H1 (cell line): ENCODE measurements at regions not wholly inside any gene's neighbourhood (a gene's known extent, or its start where the extent isn't known, plus 50 kb on each side); places are given as distances from the start of the nearest gene placed in this dataset.

Experiments used
- CTCF ChIA-PET: fragments of 300-600 bp; sonication (Branson Sonifier 250); formaldehyde crosslinking; loops from one replicate; lab custom pipeline; 2021; ENCODE audit not compliant: partially characterized antibody; lab: Charles Lee
- POLR2A ChIA-PET: fragments of 300-600 bp; sonication (Branson Sonifier 250); formaldehyde crosslinking; loops from one replicate; lab custom pipeline; 2021; ENCODE audit warnings: inconsistent platforms; ENCODE audit not compliant: partially characterized antibody; lab: Charles Lee
- DNase-seq, 2 experiments: peaks; one replicate each; pipeline versions ENCODE4 v3.0.0 to v3.0.0-alpha.2; 2010 to 2022; ENCODE audit warnings: low spot score in 2 of 2, low read depth in 1 of 2, mixed read lengths in 1 of 2
- FAIRE-seq: peaks from 2 replicates; lab custom pipeline; 2011; peaks lifted over from hg19 to GRCh38; lab: Jason Lieb, UNC
- H2AFZ ChIP-seq: 2 replicates; pipeline ENCODE4 v1.8.1; 2012; ENCODE audit warnings: low read length, inconsistent platforms
- H2AK5ac ChIP-seq: 2 replicates; pipeline ENCODE4 v1.6.1; 2013; ENCODE audit warnings: low read depth, low read length
- H2BK120ac ChIP-seq: replicated peaks from 2 replicates; pipeline ENCODE3; 2013; ENCODE audit warnings: low read depth, low read length, inconsistent platforms
- H2BK12ac ChIP-seq: 2 replicates; pipeline ENCODE4 v1.6.1; 2013; ENCODE audit warnings: low read depth, low read length
- H2BK15ac ChIP-seq: 2 replicates; pipeline ENCODE4 v1.6.1; 2013; ENCODE audit warnings: low read length
- H2BK20ac ChIP-seq: 2 replicates; pipeline ENCODE4 v1.6.1; 2013; ENCODE audit warnings: low read length
- H2BK5ac ChIP-seq: 2 replicates; pipeline ENCODE4 v1.6.1; 2013; ENCODE audit warnings: low read depth, low read length
- H3K14ac ChIP-seq: 2 replicates; pipeline ENCODE4 v1.6.1; 2013; ENCODE audit warnings: inconsistent platforms; ENCODE audit not compliant: insufficient read length
- H3K18ac ChIP-seq: 2 replicates; pipeline ENCODE4 v1.6.1; 2013; ENCODE audit warnings: low read length; ENCODE audit errors: extremely low read depth
- H3K23ac ChIP-seq: 2 replicates; pipeline ENCODE4 v1.6.1; 2013; ENCODE audit warnings: inconsistent platforms; ENCODE audit not compliant: insufficient read length
- H3K23me2 ChIP-seq: 2 replicates; pipeline ENCODE4 v1.6.1; 2013; ENCODE audit warnings: low read depth, low read length
- H3K27ac ChIP-seq: 2 replicates; pipeline ENCODE4 v1.6.1; 2011; ENCODE audit warnings: low read depth, low read length, inconsistent platforms
- H3K27me3 ChIP-seq, 4 experiments: replicated peaks in 1 of 4; 1 replicate in 1 of 4; 2 replicates in 3 of 4; pipeline versions ENCODE4 v1.6.1 to v1.8.1; 2011 to 2013; ENCODE audit warnings: low read length in 3 of 4, mild to moderate bottlenecking in 3 of 4, inconsistent platforms in 2 of 4, mixed read lengths in 2 of 4, moderate library complexity in 1 of 4; ENCODE audit not compliant: control insufficient read depth in 3 of 4, insufficient read depth in 3 of 4; ENCODE audit errors: extremely low read depth in 1 of 4
- H3K36me3 ChIP-seq, 4 experiments: 2 replicates each; pipeline versions ENCODE4 v1.6.1 to v1.8.1; 2011 to 2013; ENCODE audit warnings: mild to moderate bottlenecking in 4 of 4, low read length in 3 of 4, moderate library complexity in 2 of 4, control low read depth in 1 of 4, inconsistent platforms in 1 of 4; ENCODE audit not compliant: insufficient read depth in 4 of 4, control insufficient read depth in 2 of 4
- H3K4ac ChIP-seq: replicated peaks from 2 replicates; pipeline ENCODE3; 2013; ENCODE audit warnings: low read length, low read depth, mixed read lengths, inconsistent platforms; ENCODE audit not compliant: insufficient read length
- H3K4me1 ChIP-seq, 4 experiments: replicated peaks in 1 of 4; 1 replicate in 1 of 4; 2 replicates in 3 of 4; pipeline versions ENCODE4 v1.6.1 to v1.8.1; 2011 to 2013; ENCODE audit warnings: low read length in 3 of 4, inconsistent platforms in 2 of 4, mixed read lengths in 1 of 4; ENCODE audit not compliant: insufficient read depth in 4 of 4, control insufficient read depth in 3 of 4
- H3K4me2 ChIP-seq, 2 experiments: 2 replicates each; pipeline versions ENCODE4 v1.6.1 to v1.8.1; 2011 to 2013; ENCODE audit warnings: low read depth in 2 of 2, low read length in 2 of 2, control low read depth in 1 of 2, inconsistent platforms in 1 of 2, mild to moderate bottlenecking in 1 of 2; ENCODE audit not compliant: insufficient read depth in 1 of 2
- H3K4me3 ChIP-seq, 4 experiments: fragments of 200-600, 300-600 bp in 1 of 4; sonication (generic), shearing (Covaris generic), sonication (Bioruptor Twin) in 1 of 4; 2 replicates each; pipeline versions ENCODE4 v1.5.1 to v1.8.1; 2011 to 2016; ENCODE audit warnings: low read length in 4 of 4, low read depth in 3 of 4, control low read depth in 2 of 4, inconsistent platforms in 2 of 4, mild to moderate bottlenecking in 2 of 4, mixed read lengths in 1 of 4, moderate library complexity in 1 of 4; ENCODE audit not compliant: insufficient read depth in 2 of 4; ENCODE audit errors: extremely low read depth in 1 of 4
- H3K56ac ChIP-seq: replicated peaks from 2 replicates; pipeline ENCODE3; 2013; ENCODE audit warnings: low read depth, mild to moderate bottlenecking, mixed read lengths, low read length, inconsistent platforms; ENCODE audit not compliant: insufficient read length
- H3K79me1 ChIP-seq: 2 replicates; pipeline ENCODE4 v1.6.1; 2013; ENCODE audit warnings: low read depth, low read length, control low read depth
- H3K79me2 ChIP-seq, 2 experiments: 2 replicates each; pipeline versions ENCODE4 v1.6.1 to v1.8.1; 2012 to 2013; ENCODE audit warnings: low read length in 2 of 2, mild to moderate bottlenecking in 2 of 2, inconsistent platforms in 1 of 2; ENCODE audit not compliant: insufficient read depth in 2 of 2, control insufficient read depth in 1 of 2
- H3K9ac ChIP-seq, 4 experiments: replicated peaks in 1 of 4; 1 replicate in 1 of 4; 2 replicates in 3 of 4; pipeline versions ENCODE4 v1.6.1 to v1.8.1; 2011 to 2013; ENCODE audit warnings: low read depth in 3 of 4, low read length in 3 of 4, control low read depth in 2 of 4, mild to moderate bottlenecking in 2 of 4, moderate library complexity in 2 of 4, inconsistent platforms in 1 of 4; ENCODE audit errors: extremely low read depth in 1 of 4
- H3K9me3 ChIP-seq, 2 experiments: 2 replicates each; pipeline versions ENCODE4 v1.6.1 to v1.8.1; 2012 to 2013; ENCODE audit warnings: mild to moderate bottlenecking in 2 of 2, moderate library complexity in 2 of 2, control low read depth in 1 of 2, inconsistent platforms in 1 of 2, low read depth in 1 of 2, low read length in 1 of 2, mixed read lengths in 1 of 2; ENCODE audit not compliant: insufficient read depth in 2 of 2
- H4K20me1 ChIP-seq, 2 experiments: replicated peaks in 1 of 2; 2 replicates each; pipeline versions ENCODE3 to v1.8.1; 2011 to 2013; ENCODE audit warnings: inconsistent platforms in 2 of 2, low read length in 2 of 2, mild to moderate bottlenecking in 1 of 2; ENCODE audit not compliant: insufficient read depth in 2 of 2, control insufficient read depth in 1 of 2
- H4K5ac ChIP-seq: 2 replicates; pipeline ENCODE4 v1.6.1; 2013; ENCODE audit warnings: low read length, low read depth, mixed read lengths, inconsistent platforms; ENCODE audit not compliant: insufficient read length
- H4K8ac ChIP-seq: 2 replicates; pipeline ENCODE4 v1.8.0; 2013; ENCODE audit warnings: mild to moderate bottlenecking, moderate library complexity, low read length, inconsistent platforms; ENCODE audit not compliant: insufficient read depth; ENCODE audit errors: extremely low read depth
- H4K91ac ChIP-seq: replicated peaks from 2 replicates; pipeline ENCODE3; 2013; ENCODE audit warnings: low read length, mixed read lengths, inconsistent platforms; ENCODE audit not compliant: insufficient read length
- CHD2 ChIP-seq: IDR thresholded peaks from 2 replicates; pipeline ENCODE4 v1.6.1; 2012; ENCODE audit warnings: low read length, improper control_type of control experiment
- CREB1 ChIP-seq: IDR thresholded peaks from 2 replicates; pipeline ENCODE4 v1.6.1; 2012; ENCODE audit warnings: inconsistent platforms
- E2F6 ChIP-seq: IDR thresholded peaks from 2 replicates; pipeline ENCODE4 v1.6.1; 2012; ENCODE audit warnings: inconsistent platforms
- HDAC2 ChIP-seq, 2 experiments: fragments of 300-600 bp in 1 of 2; sonication (generic) in 1 of 2; IDR thresholded peaks; 2 replicates each; pipeline ENCODE4 v1.6.1; 2011 to 2012; ENCODE audit warnings: low read depth in 2 of 2, low read length in 2 of 2, mild to moderate bottlenecking in 2 of 2, moderate library complexity in 2 of 2, borderline replicate concordance in 1 of 2, inconsistent platforms in 1 of 2
- NANOG ChIP-seq: IDR thresholded peaks from 2 replicates; pipeline ENCODE4 v1.6.1; 2011; ENCODE audit warnings: low read length, low read depth, mild to moderate bottlenecking, inconsistent platforms; ENCODE audit not compliant: insufficient read depth, poor library complexity, severe bottlenecking
- RNF2 ChIP-seq: fragments of 200-900, 300-1000 bp; sonication (generic); IDR thresholded peaks from 2 replicates; pipeline ENCODE4 v1.7.1; 2016; ENCODE audit warnings: borderline replicate concordance, low read depth, mild to moderate bottlenecking, antibody characterized with exemption, low read length; ENCODE audit not compliant: poor library complexity, severe bottlenecking; ENCODE audit errors: missing control alignments
- SIRT6 ChIP-seq: IDR thresholded peaks from one replicate; pipeline ENCODE4 v1.7.1; 2012; ENCODE audit warnings: low read length, inconsistent platforms
- ZNF274 ChIP-seq: IDR thresholded peaks from 2 replicates; pipeline ENCODE4 v1.7.0; 2012; ENCODE audit warnings: low read length, borderline replicate concordance; ENCODE audit errors: extremely low read depth
- WGBS, 2 experiments: shearing (Covaris generic) in 1 of 2; methylation state at CpG; one replicate each; pipeline versions ENCODE4 v1.1.6 to v1.1.7; 2013 to 2015; ENCODE audit warnings: low lambda C conversion rate in 2 of 2, mixed read lengths in 2 of 2, inconsistent platforms in 1 of 2, low coverage in 1 of 2, missing lambda C conversion rate in 1 of 2; ENCODE audit not compliant: insufficient replicate concordance in 2 of 2, insufficient coverage in 1 of 2, insufficient read length in 1 of 2; ENCODE audit errors: extremely low coverage in 1 of 2, missing lambda C conversion rate in 1 of 2; 5-methylcytosine and 5-hydroxymethylcytosine counted together

- H3K18ac ChIP-seq, result no peak overlapping the region
- peaks cover 0 to 4% of the 10 kb centered on the region in 2 experiments for H4K20me1 ChIP-seq
- FAIRE-seq (no peak), DNase-seq (no peak)
- CTCF ChIA-PET, result interaction anchor here (1.2 to 1.5 kb wide), 3 partner anchors 11 to 219 kb away, joined by 3 to 6 read pairs (median 3); no protein-coding TSS in a partner anchor
- no peak overlapping the region for H2BK120ac ChIP-seq
- H2BK12ac ChIP-seq, result no peak overlapping the region
- no peak overlapping the region for H2BK5ac ChIP-seq
- H3K27ac ChIP-seq, result no peak overlapping the region
- H3K9ac ChIP-seq, result no peak overlapping the region
- POLR2A ChIA-PET, result no interaction called here
- TF ChIP-seq RNF2 (no peak), HDAC2 (IDR thresholded peaks at IDR 0.05; ENCODE audit: borderline replicate concordance in 1 of 2, low read depth in 2 of 2, low read length in 2 of 2) (no peak), CHD2 (no peak), NANOG (no peak), ZNF274 (no peak), SIRT6 (no peak), E2F6 (no peak), CREB1 (no peak)
- H3K23ac ChIP-seq, result no peak overlapping the region
- 92% methylated on average over 5 of the region's 5 CpGs; no CpG with 5 or more reads in 1 of the 2 experiments for WGBS, 2 experiments
- no peak overlapping the region for H3K4me3 ChIP-seq
- no peak overlapping the region for H3K4ac ChIP-seq
- H3K4me2 ChIP-seq, result no peak overlapping the region
- H3K23me2 ChIP-seq, result peaks cover 5% of the 10 kb centered on the region; the same call in 1 of the 2 replicates
- H3K79me2 ChIP-seq, result peaks cover 0 to 3% of the 10 kb centered on the region in 2 experiments; a peak in 1 of 4 replicates
- H2AFZ ChIP-seq, result no peak overlapping the region
- H4K8ac ChIP-seq, result no peak overlapping the region
- no peak overlapping the region for H2BK20ac ChIP-seq
- no peak overlapping the region for H3K56ac ChIP-seq
- no peak overlapping the region for H3K14ac ChIP-seq
- H2BK15ac ChIP-seq, result no peak overlapping the region
- H3K27me3 ChIP-seq, result no peaks in the 10 kb centered on the region
- no peak overlapping the region for H2AK5ac ChIP-seq
- no peaks in the 10 kb centered on the region; the same call in 1 of the 2 replicates for H3K79me1 ChIP-seq
- H4K91ac ChIP-seq, result no peak overlapping the region
- no peaks in the 10 kb centered on the region for H3K4me1 ChIP-seq
- no peaks in the 10 kb centered on the region; a peak in 1 of 8 replicates for H3K36me3 ChIP-seq
- no peak overlapping the region for H4K5ac ChIP-seq
- H3K9me3 ChIP-seq, result peaks cover 4 to 7% of the 10 kb centered on the region in 2 experiments; a peak in 3 of 4 replicates
Measured at GRCh38 chr10:118484152-118484871, 111.1 kb downstream of the PRLHR start.
